ENCODE measurements at regions not wholly inside any gene's neighbourhood (a gene's known extent, or its start where the extent isn't known, plus 50 kb on each side); places are given as distances from the start of the nearest gene placed in this dataset.

DNA sequence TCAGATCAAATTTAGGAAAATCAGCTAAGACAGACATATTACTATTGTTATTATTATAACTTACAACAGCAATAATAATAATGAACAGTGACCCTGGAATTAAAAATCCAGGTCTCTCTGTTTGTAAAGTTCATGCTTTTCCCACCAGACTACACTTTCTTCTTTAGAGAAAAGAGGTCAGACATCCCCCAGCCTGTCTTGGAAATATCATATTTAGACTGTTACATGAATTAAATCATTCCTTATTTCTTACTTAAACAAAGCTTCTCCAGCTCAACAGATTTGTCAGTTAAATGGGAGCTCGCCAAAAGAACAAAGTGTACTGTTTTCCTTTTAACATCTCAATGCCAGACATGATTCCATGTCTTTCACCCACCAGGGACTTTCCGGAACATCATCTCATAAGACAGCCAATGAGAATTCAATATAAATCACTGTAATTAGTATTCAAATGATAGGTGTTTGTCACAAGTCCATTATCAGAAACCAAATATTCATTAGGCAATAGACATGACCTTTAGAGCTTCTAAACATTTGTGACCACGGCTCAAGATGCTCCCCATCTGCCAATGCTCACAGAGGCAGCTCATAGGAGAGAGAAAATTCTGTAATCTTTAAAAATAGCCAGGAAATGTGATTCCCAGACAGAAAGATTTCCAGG lies 351.9 kb downstream of the ENC1 start:
- H3K27me3 ChIP-seq = no peaks in the 10 kb centered on the region
- no peak overlapping the region for H3K4me3 ChIP-seq
- no peaks in the 10 kb centered on the region for H3K36me3 ChIP-seq
- H3K9me3 ChIP-seq = no peaks in the 10 kb centered on the region
- no peak overlapping the region for H3K9ac ChIP-seq (ENCODE audit: low read depth in 2 of 2, low read length in 2 of 2)
- TF ChIP-seq, protein P1, sequence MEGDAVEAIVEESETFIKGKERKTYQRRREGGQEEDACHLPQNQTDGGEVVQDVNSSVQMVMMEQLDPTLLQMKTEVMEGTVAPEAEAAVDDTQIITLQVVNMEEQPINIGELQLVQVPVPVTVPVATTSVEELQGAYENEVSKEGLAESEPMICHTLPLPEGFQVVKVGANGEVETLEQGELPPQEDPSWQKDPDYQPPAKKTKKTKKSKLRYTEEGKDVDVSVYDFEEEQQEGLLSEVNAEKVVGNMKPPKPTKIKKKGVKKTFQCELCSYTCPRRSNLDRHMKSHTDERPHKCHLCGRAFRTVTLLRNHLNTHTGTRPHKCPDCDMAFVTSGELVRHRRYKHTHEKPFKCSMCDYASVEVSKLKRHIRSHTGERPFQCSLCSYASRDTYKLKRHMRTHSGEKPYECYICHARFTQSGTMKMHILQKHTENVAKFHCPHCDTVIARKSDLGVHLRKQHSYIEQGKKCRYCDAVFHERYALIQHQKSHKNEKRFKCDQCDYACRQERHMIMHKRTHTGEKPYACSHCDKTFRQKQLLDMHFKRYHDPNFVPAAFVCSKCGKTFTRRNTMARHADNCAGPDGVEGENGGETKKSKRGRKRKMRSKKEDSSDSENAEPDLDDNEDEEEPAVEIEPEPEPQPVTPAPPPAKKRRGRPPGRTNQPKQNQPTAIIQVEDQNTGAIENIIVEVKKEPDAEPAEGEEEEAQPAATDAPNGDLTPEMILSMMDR (IDR thresholded peaks at IDR 0.05) = no peak
- no peak for DNase-seq
- no peaks in the 10 kb centered on the region for H3K4me1 ChIP-seq
- H3K27ac ChIP-seq = peak overlapping the region; percentile 19
- intact Hi-C loops (cut with DNase I) = no loop called here

DNA sequence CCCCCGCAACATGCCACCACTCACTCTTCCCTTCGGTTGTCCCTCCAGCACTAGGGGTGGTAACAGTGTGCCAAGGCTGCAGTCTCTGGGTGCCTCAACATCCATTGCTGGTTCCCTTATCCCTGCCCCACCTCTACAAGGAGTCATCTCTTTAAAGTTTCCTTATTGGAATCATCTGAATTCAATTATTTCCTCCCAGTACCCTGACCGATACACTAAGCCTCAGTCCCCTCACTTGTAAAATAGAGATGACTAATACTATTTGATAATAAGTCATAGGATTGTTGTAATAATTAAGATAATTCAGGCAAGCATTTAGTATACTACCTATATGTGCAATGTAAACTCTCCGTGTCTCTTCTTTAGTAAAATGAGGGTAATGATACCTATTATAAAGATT lies 352.5 kb downstream of the ENC1 start:
- intact Hi-C loops (cut with DNase I) = no loop called here
- H3K27ac ChIP-seq = no peak overlapping the region
- H3K36me3 ChIP-seq = no peaks in the 10 kb centered on the region
- no peak overlapping the region for H3K4me3 ChIP-seq
- TF ChIP-seq, protein P1 (IDR thresholded peaks at IDR 0.05) = no peak
- no peak overlapping the region for H3K9ac ChIP-seq (ENCODE audit: low read depth in 2 of 2, low read length in 2 of 2)
- H3K9me3 ChIP-seq = no peaks in the 10 kb centered on the region
- H3K27me3 ChIP-seq = no peaks in the 10 kb centered on the region
- DNase-seq = no peak
- H3K4me1 ChIP-seq = no peaks in the 10 kb centered on the region

DNA sequence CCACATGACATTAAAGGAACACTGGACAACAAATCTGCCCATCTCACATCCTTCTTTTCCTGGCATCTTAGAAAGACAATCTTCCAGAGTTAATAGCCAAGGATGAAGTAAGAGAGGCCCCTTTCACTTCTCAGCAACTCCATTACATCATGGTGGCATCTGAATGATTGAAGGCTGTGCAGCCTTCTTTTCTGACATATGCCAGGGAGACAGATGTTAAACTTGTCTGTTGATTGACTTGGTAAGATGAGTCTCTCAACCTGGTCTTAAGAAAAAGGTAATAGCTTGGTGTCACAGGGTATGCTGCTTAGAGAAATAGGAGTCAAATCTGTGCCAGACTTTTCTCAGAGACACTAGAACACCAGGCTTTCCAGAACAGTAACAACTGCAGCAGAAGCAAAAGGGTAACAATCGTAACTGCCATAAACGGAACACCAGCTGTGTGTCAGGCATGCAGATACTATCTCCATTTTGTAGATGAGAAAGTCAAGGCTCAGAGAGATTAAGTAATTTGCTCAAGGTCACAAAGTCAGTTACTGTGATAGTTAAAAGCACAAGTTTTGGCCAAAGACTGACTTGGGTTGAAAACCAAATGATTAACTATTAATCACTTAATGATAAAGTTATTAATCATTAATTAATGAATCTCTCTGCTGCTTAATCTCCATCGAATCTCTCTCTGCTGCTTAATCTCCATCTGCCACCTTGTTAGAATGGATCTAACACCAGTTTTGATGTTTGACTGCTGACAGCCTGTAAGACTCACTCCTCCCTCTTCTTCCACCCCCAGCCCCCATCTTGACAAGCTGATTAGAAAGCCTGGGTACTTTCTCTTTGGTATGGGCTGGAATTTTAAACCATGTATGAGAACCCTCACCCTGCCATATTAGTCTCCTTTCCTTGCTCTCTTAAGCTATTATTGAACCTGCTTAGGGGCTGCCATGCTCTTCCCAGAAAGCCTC lies 353.5 kb downstream of the ENC1 start:
- no peak overlapping the region for H3K4me3 ChIP-seq
- DNase-seq = no peak
- no peak overlapping the region for H3K27ac ChIP-seq
- no peaks in the 10 kb centered on the region for H3K36me3 ChIP-seq
- no peak overlapping the region for H3K9ac ChIP-seq (ENCODE audit: low read depth in 2 of 2, low read length in 2 of 2)
- TF ChIP-seq, protein P1 (IDR thresholded peaks at IDR 0.05) = no peak
- H3K27me3 ChIP-seq = no peaks in the 10 kb centered on the region
- H3K4me1 ChIP-seq = no peaks in the 10 kb centered on the region
- H3K9me3 ChIP-seq = no peaks in the 10 kb centered on the region
- intact Hi-C loops (cut with DNase I) = no loop called here

DNA sequence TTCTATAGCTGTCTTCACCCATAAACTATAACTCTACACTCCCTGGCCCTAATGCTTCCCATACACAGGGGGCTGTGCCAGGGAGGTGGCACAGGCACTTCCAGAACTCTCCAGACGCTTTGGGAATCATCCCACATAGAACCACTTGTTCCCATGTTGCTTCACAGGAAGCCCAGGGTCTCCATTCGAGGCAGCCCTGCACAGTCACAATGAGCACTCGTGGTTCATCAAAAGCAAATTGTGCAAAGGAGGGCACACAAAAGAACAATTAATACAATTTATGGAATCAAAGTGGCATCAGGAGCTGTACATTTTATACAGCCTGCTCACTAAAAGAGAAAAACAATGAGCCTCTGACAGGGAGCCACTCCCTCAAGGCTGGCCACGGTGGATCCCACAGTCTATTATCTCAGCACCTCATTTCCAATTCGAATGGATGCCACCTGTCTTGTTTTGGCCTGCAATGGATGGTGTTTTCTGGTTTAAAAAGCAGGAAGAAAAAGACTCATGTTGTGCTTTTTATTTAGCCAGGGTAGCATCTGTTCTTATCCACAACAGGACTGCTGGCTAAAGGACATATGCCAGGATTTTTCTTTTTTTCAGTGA lies 354.8 kb downstream of the ENC1 start:
- Histone ChIP-seq H3K4me3 (no peak overlapping the region), H3K36me3 (no peaks in the 10 kb centered on the region), H3K4me1 (no peaks in the 10 kb centered on the region), H3K27me3 (no peaks in the 10 kb centered on the region), H3K9me3 (no peaks in the 10 kb centered on the region), H3K27ac (no peak overlapping the region), H3K9ac (ENCODE audit: low read depth in 2 of 2, low read length in 2 of 2) (no peak overlapping the region)
- intact Hi-C loops (cut with DNase I) = no loop called here
- no peak for DNase-seq
- TF ChIP-seq, protein P1 (IDR thresholded peaks at IDR 0.05) = no peak

DNA sequence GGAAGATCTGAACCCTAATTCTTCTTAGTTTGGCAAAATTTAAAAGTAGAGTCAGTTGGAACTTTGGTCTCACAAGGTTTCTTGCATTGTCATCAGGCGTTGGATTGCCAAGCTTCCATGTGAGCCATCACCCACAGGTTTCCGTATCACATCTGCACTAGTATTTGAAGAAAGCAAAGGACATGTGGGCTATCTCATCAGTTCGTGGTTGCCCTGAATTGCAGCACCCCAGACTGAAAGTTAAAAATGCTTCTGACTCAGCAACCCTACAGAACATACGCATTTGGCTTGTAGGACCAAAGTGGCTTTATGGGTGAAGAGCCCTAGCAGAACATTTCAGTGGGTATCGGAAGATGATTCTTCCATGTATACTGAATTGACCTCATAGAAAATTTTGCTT lies 358.0 kb downstream of the ENC1 start:
- DNase-seq = no peak
- Histone ChIP-seq H3K4me3 (no peak overlapping the region), H3K9me3 (no peaks in the 10 kb centered on the region), H3K27me3 (no peaks in the 10 kb centered on the region), H3K27ac (no peak overlapping the region), H3K9ac (ENCODE audit: low read depth in 2 of 2, low read length in 2 of 2) (no peak overlapping the region), H3K4me1 (no peaks in the 10 kb centered on the region), H3K36me3 (no peaks in the 10 kb centered on the region)
- intact Hi-C loops (cut with DNase I) = no loop called here
- TF ChIP-seq, protein P1 (IDR thresholded peaks at IDR 0.05) = no peak

Measured in colonic mucosa (tissue), 4 donors.